ENCODE measurements at regions not wholly inside any gene's neighbourhood (a gene's known extent, or its start where the extent isn't known, plus 50 kb on each side); places are given as distances from the start of the nearest gene placed in this dataset.

DNA sequence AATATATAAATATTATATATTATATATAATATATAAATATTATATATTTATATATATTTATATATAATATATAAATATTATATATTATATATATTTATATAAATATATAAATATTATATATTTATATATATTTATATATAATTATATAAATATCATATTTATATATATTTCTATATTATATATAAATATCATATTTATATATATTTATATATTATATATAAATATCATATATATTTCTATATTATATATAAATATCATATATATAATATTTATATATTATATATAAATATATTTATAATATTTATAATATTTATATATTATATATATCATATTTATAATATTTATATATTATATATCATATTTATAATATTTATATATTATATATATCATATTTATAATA is 321.4 kb downstream of the CDH2 start:
- no peak overlapping the region for H3K4me3 ChIP-seq (ENCODE audit: low read depth, low read length)
- no peak for DNase-seq (ENCODE audit: low read depth)
- TF ChIP-seq, protein P1, sequence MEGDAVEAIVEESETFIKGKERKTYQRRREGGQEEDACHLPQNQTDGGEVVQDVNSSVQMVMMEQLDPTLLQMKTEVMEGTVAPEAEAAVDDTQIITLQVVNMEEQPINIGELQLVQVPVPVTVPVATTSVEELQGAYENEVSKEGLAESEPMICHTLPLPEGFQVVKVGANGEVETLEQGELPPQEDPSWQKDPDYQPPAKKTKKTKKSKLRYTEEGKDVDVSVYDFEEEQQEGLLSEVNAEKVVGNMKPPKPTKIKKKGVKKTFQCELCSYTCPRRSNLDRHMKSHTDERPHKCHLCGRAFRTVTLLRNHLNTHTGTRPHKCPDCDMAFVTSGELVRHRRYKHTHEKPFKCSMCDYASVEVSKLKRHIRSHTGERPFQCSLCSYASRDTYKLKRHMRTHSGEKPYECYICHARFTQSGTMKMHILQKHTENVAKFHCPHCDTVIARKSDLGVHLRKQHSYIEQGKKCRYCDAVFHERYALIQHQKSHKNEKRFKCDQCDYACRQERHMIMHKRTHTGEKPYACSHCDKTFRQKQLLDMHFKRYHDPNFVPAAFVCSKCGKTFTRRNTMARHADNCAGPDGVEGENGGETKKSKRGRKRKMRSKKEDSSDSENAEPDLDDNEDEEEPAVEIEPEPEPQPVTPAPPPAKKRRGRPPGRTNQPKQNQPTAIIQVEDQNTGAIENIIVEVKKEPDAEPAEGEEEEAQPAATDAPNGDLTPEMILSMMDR (IDR thresholded peaks at IDR 0.05; ENCODE audit: insufficient read depth, low read depth, low read length, missing control alignments) = no peak

DNA sequence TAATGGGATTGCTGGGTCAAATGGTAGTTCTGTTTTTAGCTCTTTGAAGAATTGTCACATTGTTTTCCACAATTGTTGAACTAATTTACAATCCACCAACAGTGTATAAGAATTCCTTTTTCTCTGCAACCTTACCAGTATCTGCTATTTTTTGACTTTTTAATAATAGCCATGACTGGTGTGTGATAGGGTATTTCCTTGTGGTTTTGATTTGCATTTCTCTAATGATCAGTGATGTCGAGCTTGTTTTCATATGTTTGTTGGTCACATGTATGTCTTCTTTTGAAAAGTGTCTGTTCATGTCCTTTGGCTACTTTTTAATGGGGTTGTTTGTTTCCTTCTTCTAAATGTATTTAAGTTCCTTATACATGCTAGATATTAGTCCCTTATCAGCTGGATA is 322.3 kb downstream of the CDH2 start:
- TF ChIP-seq, protein P1 (IDR thresholded peaks at IDR 0.05; ENCODE audit: insufficient read depth, low read depth, low read length, missing control alignments) = no peak
- no peak for DNase-seq (ENCODE audit: low read depth)
- no peak overlapping the region for H3K4me3 ChIP-seq (ENCODE audit: low read depth, low read length)

DNA sequence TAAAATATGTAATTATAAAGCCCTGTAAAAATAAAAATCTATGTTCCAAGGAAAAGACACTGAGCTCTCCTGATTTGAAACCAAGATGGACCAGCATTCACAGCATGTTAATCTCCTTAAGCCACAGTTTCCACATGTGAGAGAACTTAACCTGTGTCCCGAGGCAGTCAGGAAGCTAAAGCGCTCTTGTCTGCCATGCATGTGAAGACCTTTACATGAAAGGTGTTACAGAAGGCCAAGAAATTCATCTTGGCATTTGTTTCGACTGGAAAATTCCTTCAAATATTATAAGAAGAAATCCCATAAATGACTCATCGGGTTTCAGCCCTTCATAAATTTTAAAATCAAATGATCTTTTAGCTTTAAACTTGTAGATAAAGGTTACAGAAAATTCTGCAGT is 328.6 kb downstream of the CDH2 start:
- TF ChIP-seq, protein P1 (IDR thresholded peaks at IDR 0.05; ENCODE audit: insufficient read depth, low read depth, low read length, missing control alignments) = no peak
- H3K4me3 ChIP-seq (ENCODE audit: low read depth, low read length) = no peak overlapping the region
- no peak for DNase-seq (ENCODE audit: low read depth)

DNA sequence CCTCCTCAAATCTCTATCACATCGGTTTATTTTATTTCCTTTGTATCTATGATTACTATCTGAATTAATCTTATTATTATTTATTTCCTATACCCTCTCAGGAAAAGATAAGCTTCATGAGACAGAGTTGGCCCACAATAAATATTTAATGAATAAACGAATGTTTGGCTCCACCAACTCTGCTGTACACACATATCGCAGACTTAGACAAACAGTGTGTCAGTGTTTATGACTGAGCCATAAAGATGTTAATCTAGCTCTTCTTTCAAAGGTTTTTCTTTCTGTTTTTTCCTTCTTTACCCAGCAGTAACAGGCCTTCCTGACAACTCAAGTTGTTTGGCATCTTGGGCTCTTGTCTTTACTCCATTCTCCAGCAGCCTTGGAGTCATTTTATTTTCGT is 329.5 kb downstream of the CDH2 start:
- TF ChIP-seq, protein P1 (IDR thresholded peaks at IDR 0.05; ENCODE audit: insufficient read depth, low read depth, low read length, missing control alignments) = no peak
- H3K4me3 ChIP-seq (ENCODE audit: low read depth, low read length) = no peak overlapping the region
- no peak for DNase-seq (ENCODE audit: low read depth)

GRCh38 chr18:27845897-27846296 is 331.0 kb downstream of the CDH2 start:
- H3K4me3 ChIP-seq (ENCODE audit: low read depth, low read length) = no peak overlapping the region
- no peak for DNase-seq (ENCODE audit: low read depth)
- TF ChIP-seq, protein P1 (IDR thresholded peaks at IDR 0.05; ENCODE audit: insufficient read depth, low read depth, low read length, missing control alignments) = no peak

GRCh38 chr18:27843783-27844777 is 332.9 kb downstream of the CDH2 start:
- DNase-seq (ENCODE audit: low read depth) = no peak
- H3K4me3 ChIP-seq (ENCODE audit: low read depth, low read length) = no peak overlapping the region
- TF ChIP-seq, protein P1 (IDR thresholded peaks at IDR 0.05; ENCODE audit: insufficient read depth, low read depth, low read length, missing control alignments) = no peak
